GM12891 (cell line): ENCODE measurements at regions not wholly inside any gene's neighbourhood (a gene's known extent, or its start where the extent isn't known, plus 50 kb on each side); places are given as distances from the start of the nearest gene placed in this dataset.

Experiments
- POLR2A ChIP-seq: IDR thresholded peaks from 2 replicates; pipeline ENCODE4 v1.6.1; 2011; ENCODE audit warnings: low read depth, low read length, control low read depth
- POLR2AphosphoS5 ChIP-seq: IDR thresholded peaks from 2 replicates; pipeline ENCODE4 v1.6.1; 2011; ENCODE audit warnings: low read depth, low read length, control low read depth

DNA sequence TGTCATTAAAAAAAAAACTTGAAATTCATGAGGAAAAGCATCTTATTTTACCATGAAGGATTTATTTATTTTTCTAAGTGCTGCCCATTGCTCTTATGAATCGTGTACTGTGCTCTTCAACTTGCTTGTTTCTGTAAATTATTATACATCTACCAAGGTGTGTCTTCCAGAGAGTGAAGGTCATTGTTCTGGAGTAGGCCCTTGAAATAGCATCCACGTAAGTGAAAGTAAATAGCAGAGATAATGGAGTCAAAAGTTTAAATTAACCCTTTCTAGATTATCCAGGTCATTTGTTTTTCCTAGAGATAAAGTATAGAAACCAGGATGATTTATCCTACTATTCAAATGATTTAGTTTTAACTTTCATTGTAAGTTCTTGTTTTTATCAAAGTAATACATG is 473.1 kb downstream of the DIRAS2 start:
- no peak for TF ChIP-seq POLR2AphosphoS5
- no peak for TF ChIP-seq POLR2A
